ENCODE measurements at regions not wholly inside any gene's neighbourhood (a gene's known extent, or its start where the extent isn't known, plus 50 kb on each side); places are given as distances from the start of the nearest gene placed in this dataset.

DNA sequence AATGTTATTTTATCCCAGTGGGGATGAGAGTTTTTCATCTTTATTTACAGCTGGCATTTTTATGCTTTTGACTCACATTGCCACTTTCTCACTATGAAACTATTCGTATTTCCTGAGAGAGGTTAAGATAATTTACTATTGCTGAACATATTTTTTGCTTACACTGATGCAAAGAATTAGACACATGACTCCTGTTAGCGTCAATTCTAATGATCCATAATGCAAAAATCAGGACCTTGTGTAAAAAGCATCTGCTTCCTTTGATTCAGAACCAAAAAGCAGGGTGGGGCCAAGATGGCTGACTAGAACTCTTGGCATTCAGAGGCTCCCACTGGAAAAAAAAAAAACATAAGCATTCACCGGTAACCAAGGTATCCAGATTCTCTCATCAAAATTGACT is 464.8 kb downstream of the SEMA3D start:
- TF ChIP-seq, protein P1, sequence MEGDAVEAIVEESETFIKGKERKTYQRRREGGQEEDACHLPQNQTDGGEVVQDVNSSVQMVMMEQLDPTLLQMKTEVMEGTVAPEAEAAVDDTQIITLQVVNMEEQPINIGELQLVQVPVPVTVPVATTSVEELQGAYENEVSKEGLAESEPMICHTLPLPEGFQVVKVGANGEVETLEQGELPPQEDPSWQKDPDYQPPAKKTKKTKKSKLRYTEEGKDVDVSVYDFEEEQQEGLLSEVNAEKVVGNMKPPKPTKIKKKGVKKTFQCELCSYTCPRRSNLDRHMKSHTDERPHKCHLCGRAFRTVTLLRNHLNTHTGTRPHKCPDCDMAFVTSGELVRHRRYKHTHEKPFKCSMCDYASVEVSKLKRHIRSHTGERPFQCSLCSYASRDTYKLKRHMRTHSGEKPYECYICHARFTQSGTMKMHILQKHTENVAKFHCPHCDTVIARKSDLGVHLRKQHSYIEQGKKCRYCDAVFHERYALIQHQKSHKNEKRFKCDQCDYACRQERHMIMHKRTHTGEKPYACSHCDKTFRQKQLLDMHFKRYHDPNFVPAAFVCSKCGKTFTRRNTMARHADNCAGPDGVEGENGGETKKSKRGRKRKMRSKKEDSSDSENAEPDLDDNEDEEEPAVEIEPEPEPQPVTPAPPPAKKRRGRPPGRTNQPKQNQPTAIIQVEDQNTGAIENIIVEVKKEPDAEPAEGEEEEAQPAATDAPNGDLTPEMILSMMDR (IDR thresholded peaks at IDR 0.05), result no peak
- no peak for TF ChIP-seq POLR2A (IDR thresholded peaks at IDR 0.05)
